Hepatocyte (in vitro differentiated cells): ENCODE measurements at regions not wholly inside any gene's neighbourhood (a gene's known extent, or its start where the extent isn't known, plus 50 kb on each side); places are given as distances from the start of the nearest gene placed in this dataset.

Experiments used
- CTCF ChIP-seq: fragments of 200-600 bp; sonication (generic); IDR thresholded peaks from 2 replicates; pipeline ENCODE4 v1.5.1; 2016; ENCODE audit warnings: antibody characterized with exemption, mild to moderate bottlenecking; ENCODE audit not compliant: poor library complexity
- EZH2 ChIP-seq: fragments of 200-600 bp; sonication (generic); IDR thresholded peaks from 2 replicates; pipeline ENCODE4 v1.6.1; 2016; ENCODE audit warnings: antibody characterized with exemption, mild to moderate bottlenecking, borderline replicate concordance
- EZH2phosphoT487 ChIP-seq: fragments of 200-600 bp; sonication (generic); IDR thresholded peaks from one replicate; pipeline ENCODE4 v1.6.1; 2018; ENCODE audit warnings: antibody characterized with exemption, mild to moderate bottlenecking, low read depth, moderate library complexity; ENCODE audit not compliant: unreplicated experiment, severe bottlenecking

GRCh38 chr3:25355998-25356397 is 72.1 kb upstream of the RARB start:
- TF ChIP-seq CTCF (no peak), EZH2 (no peak), EZH2phosphoT487 (no peak)
